T-cell (primary cell): ENCODE measurements at regions not wholly inside any gene's neighbourhood (a gene's known extent, or its start where the extent isn't known, plus 50 kb on each side); places are given as distances from the start of the nearest gene placed in this dataset.

Experiments
- ATAC-seq, 4 experiments: fragments of 200-7000 bp in 3 of 4; fragments of 150-1000 bp in 1 of 4; cut with Tn5 transposase; replicated peaks in 1 of 4; 1 replicate in 3 of 4; 2 replicates in 1 of 4; pipeline ENCODE4 v1.10.0; 2021; ENCODE audit warnings: moderate library complexity in 3 of 4, mild to moderate bottlenecking in 2 of 4, moderate number of reproducible peaks in 1 of 4
- CTCF ChIA-PET, 2 donors: fragments of 300-600 bp; sonication (Branson Sonifier 250); formaldehyde crosslinking; loops; one replicate each; lab custom pipeline; 2022; ENCODE audit warnings: antibody characterized with exemption in 2 of 2; lab: Charles Lee
- POLR2A ChIA-PET, 2 donors: fragments of 300-600 bp; sonication (Branson Sonifier 250); formaldehyde crosslinking; loops; one replicate each; lab custom pipeline; 2022; ENCODE audit warnings: antibody characterized with exemption in 2 of 2; lab: Charles Lee
- DNase-seq, 35 experiments: peaks; one replicate each; pipeline versions ENCODE4 v3.0.0 to v3.0.0-alpha.2; 2013 to 2023
- H3K27ac ChIP-seq: one replicate; pipeline ENCODE4 v1.5.1; 2013; ENCODE audit warnings: low read length
- H3K27me3 ChIP-seq, 2 experiments: replicated peaks in 1 of 2; 1 replicate in 1 of 2; 2 replicates in 1 of 2; pipeline versions ENCODE4 v1.6.1 to v1.7.0; 2013; ENCODE audit warnings: low read length in 1 of 2, mixed read lengths in 1 of 2; ENCODE audit not compliant: control insufficient read depth in 2 of 2, insufficient read depth in 2 of 2; ENCODE audit errors: extremely low read depth in 1 of 2
- H3K36me3 ChIP-seq, 2 donors: 1 replicate in 1 of 2; 2 replicates in 1 of 2; pipeline versions ENCODE4 v1.6.1 to v1.7.0; 2013; ENCODE audit warnings: low read length in 1 of 2; ENCODE audit not compliant: control insufficient read depth in 2 of 2, insufficient read depth in 1 of 2; ENCODE audit errors: extremely low read depth in 1 of 2
- H3K4me1 ChIP-seq, 2 experiments: 1 replicate in 1 of 2; 2 replicates in 1 of 2; pipeline versions ENCODE4 v1.6.1 to v1.7.0; 2013; ENCODE audit warnings: low read length in 2 of 2, mixed read lengths in 1 of 2; ENCODE audit not compliant: insufficient read depth in 2 of 2, control insufficient read depth in 1 of 2; ENCODE audit errors: extremely low read depth in 1 of 2
- H3K4me3 ChIP-seq, 2 donors: 1 replicate in 1 of 2; 2 replicates in 1 of 2; pipeline versions ENCODE4 v1.5.1 to v1.7.0; 2013; ENCODE audit warnings: mild to moderate bottlenecking in 2 of 2, low read length in 1 of 2, moderate library complexity in 1 of 2; ENCODE audit not compliant: control insufficient read depth in 1 of 2; ENCODE audit errors: extremely low read depth in 1 of 2
- H3K9me3 ChIP-seq: 2 replicates; pipeline ENCODE4 v1.7.0; 2013
- H3K27ac Mint-ChIP-seq, 2 donors: one replicate each; pipeline ENCODE4 v1.8.0; 2020 to 2021; ENCODE audit warnings: mild to moderate bottlenecking in 2 of 2, mixed read lengths in 2 of 2
- H3K27me3 Mint-ChIP-seq, 2 donors: one replicate each; pipeline ENCODE4 v1.8.0; 2021 to 2022; ENCODE audit warnings: mixed read lengths in 2 of 2
- H3K36me3 Mint-ChIP-seq: one replicate; pipeline ENCODE4 v1.8.0; 2021; ENCODE audit warnings: mixed read lengths
- H3K4me1 Mint-ChIP-seq, 3 donors: one replicate each; pipeline ENCODE4 v1.8.0; 2020 to 2022; ENCODE audit warnings: mixed read lengths in 3 of 3, mild to moderate bottlenecking in 1 of 3
- H3K4me3 Mint-ChIP-seq, 3 donors: one replicate each; pipeline ENCODE4 v1.8.0; 2020 to 2022; ENCODE audit warnings: mild to moderate bottlenecking in 3 of 3, mixed read lengths in 3 of 3, moderate library complexity in 3 of 3
- H3K9me3 Mint-ChIP-seq, 3 donors: one replicate each; pipeline ENCODE4 v1.8.0; 2020 to 2022; ENCODE audit warnings: mixed read lengths in 3 of 3
- WGBS: methylation state at CpG from one replicate; pipeline ENCODE4 v1.1.5; 2013; ENCODE audit warnings: missing lambda C conversion rate; ENCODE audit not compliant: insufficient coverage; 5-methylcytosine and 5-hydroxymethylcytosine counted together

GRCh38 chr6:14575961-14576360, 458.4 kb downstream of the CD83 start:
- peaks cover 0 to 1% of the 10 kb centered on the region in 2 experiments for H3K27me3 ChIP-seq
- POLR2A ChIA-PET: no interaction called here
- DNase-seq (no peak), ATAC-seq (no peak)
- no CpG with 5 or more reads among the region's 1 CpG for WGBS
- H3K4me1 ChIP-seq: no peaks in the 10 kb centered on the region
- no peaks in the 10 kb centered on the region for H3K36me3 ChIP-seq
- H3K4me3 ChIP-seq: no peak overlapping the region
- Mint-ChIP-seq H3K4me1 (peaks cover 0 to 11% (median 3%) of the 10 kb centered on the region in 3 donors), H3K9me3 (no peaks in the 10 kb centered on the region), H3K4me3 (no peak overlapping the region), H3K36me3 (no peaks in the 10 kb centered on the region), H3K27me3 (no peaks in the 10 kb centered on the region), H3K27ac (no peak overlapping the region)
- H3K9me3 ChIP-seq: no peaks in the 10 kb centered on the region
- CTCF ChIA-PET: no interaction called here
- no peak overlapping the region for H3K27ac ChIP-seq

GRCh38 chr6:14578994-14579393, 461.4 kb downstream of the CD83 start:
- Histone ChIP-seq H3K4me3 (no peak overlapping the region), H3K27ac (no peak overlapping the region), H3K36me3 (no peaks in the 10 kb centered on the region), H3K9me3 (no peaks in the 10 kb centered on the region), H3K27me3 (no peaks in the 10 kb centered on the region), H3K4me1 (no peaks in the 10 kb centered on the region)
- Mint-ChIP-seq H3K36me3 (no peaks in the 10 kb centered on the region), H3K27me3 (no peaks in the 10 kb centered on the region), H3K4me3 (no peak overlapping the region), H3K9me3 (no peaks in the 10 kb centered on the region), H3K27ac (no peak overlapping the region), H3K4me1 (peaks cover 0 to 9% (median 3%) of the 10 kb centered on the region in 3 donors)
- POLR2A ChIA-PET: no interaction called here
- DNase-seq (no peak), ATAC-seq (no peak)
- CTCF ChIA-PET: no interaction called here
- no CpG with 5 or more reads among the region's 3 CpGs for WGBS

GRCh38 chr6:14582749-14583148, 465.2 kb downstream of the CD83 start:
- no CpG with 5 or more reads among the region's 1 CpG for WGBS
- no peak overlapping the region for H3K27ac ChIP-seq
- no peak for DNase-seq
- no peak overlapping the region for H3K4me3 Mint-ChIP-seq
- no peak overlapping the region for H3K27ac Mint-ChIP-seq
- POLR2A ChIA-PET: no interaction called here
- H3K9me3 Mint-ChIP-seq: no peaks in the 10 kb centered on the region
- H3K9me3 ChIP-seq: no peaks in the 10 kb centered on the region
- H3K4me1 Mint-ChIP-seq: no peaks in the 10 kb centered on the region
- ATAC-seq: no peak
- CTCF ChIA-PET: no interaction called here
- H3K36me3 ChIP-seq: no peaks in the 10 kb centered on the region
- H3K27me3 Mint-ChIP-seq: no peaks in the 10 kb centered on the region
- no peaks in the 10 kb centered on the region for H3K27me3 ChIP-seq
- H3K4me1 ChIP-seq: no peaks in the 10 kb centered on the region
- H3K36me3 Mint-ChIP-seq: no peaks in the 10 kb centered on the region
- H3K4me3 ChIP-seq: no peak overlapping the region

GRCh38 chr6:14583826-14584225, 466.3 kb downstream of the CD83 start:
- no peaks in the 10 kb centered on the region for H3K4me1 ChIP-seq
- H3K9me3 ChIP-seq: no peaks in the 10 kb centered on the region
- no peaks in the 10 kb centered on the region for H3K9me3 Mint-ChIP-seq
- ATAC-seq (no peak), DNase-seq (no peak)
- ChIA-PET POLR2A (no interaction called here), CTCF (no interaction called here)
- H3K27ac Mint-ChIP-seq: no peak overlapping the region
- H3K36me3 Mint-ChIP-seq: no peaks in the 10 kb centered on the region
- H3K4me3 Mint-ChIP-seq: no peak overlapping the region
- H3K4me1 Mint-ChIP-seq: no peaks in the 10 kb centered on the region
- H3K27me3 Mint-ChIP-seq: no peaks in the 10 kb centered on the region
- no peaks in the 10 kb centered on the region for H3K36me3 ChIP-seq
- no peak overlapping the region for H3K4me3 ChIP-seq
- H3K27ac ChIP-seq: no peak overlapping the region
- H3K27me3 ChIP-seq: no peaks in the 10 kb centered on the region
- WGBS: 72% methylated on average over 6 of the region's 9 CpGs

- Mint-ChIP-seq H3K4me3 (no peak overlapping the region), H3K4me1 (no peaks in the 10 kb centered on the region), H3K27me3 (no peaks in the 10 kb centered on the region), H3K27ac (no peak overlapping the region), H3K36me3 (no peaks in the 10 kb centered on the region), H3K9me3 (no peaks in the 10 kb centered on the region)
- WGBS: 100% methylated on average over 1 of the region's 5 CpGs
- DNase-seq: no peak
- Histone ChIP-seq H3K36me3 (no peaks in the 10 kb centered on the region), H3K4me3 (no peak overlapping the region), H3K4me1 (no peaks in the 10 kb centered on the region), H3K27me3 (no peaks in the 10 kb centered on the region), H3K9me3 (no peaks in the 10 kb centered on the region), H3K27ac (no peak overlapping the region)
- CTCF ChIA-PET: no interaction called here
- POLR2A ChIA-PET: no interaction called here
- ATAC-seq: no peak
These were observed 466.9 kb downstream of the CD83 start for GRCh38 chr6:14584450-14584849.

GRCh38 chr6:14585689-14586088, 468.1 kb downstream of the CD83 start:
- Histone ChIP-seq H3K27me3 (no peaks in the 10 kb centered on the region), H3K36me3 (no peaks in the 10 kb centered on the region), H3K9me3 (no peaks in the 10 kb centered on the region), H3K27ac (no peak overlapping the region), H3K4me1 (no peaks in the 10 kb centered on the region), H3K4me3 (no peak overlapping the region)
- H3K4me1 Mint-ChIP-seq: no peaks in the 10 kb centered on the region
- no peak overlapping the region for H3K27ac Mint-ChIP-seq
- ChIA-PET CTCF (no interaction called here), POLR2A (no interaction called here)
- H3K4me3 Mint-ChIP-seq: no peak overlapping the region
- H3K36me3 Mint-ChIP-seq: no peaks in the 10 kb centered on the region
- DNase-seq (no peak), ATAC-seq (no peak)
- no peaks in the 10 kb centered on the region for H3K9me3 Mint-ChIP-seq
- no peaks in the 10 kb centered on the region for H3K27me3 Mint-ChIP-seq
- WGBS: no CpG with 5 or more reads among the region's 1 CpG

- H3K9me3 ChIP-seq: no peaks in the 10 kb centered on the region
- Mint-ChIP-seq H3K27me3 (no peaks in the 10 kb centered on the region), H3K9me3 (no peaks in the 10 kb centered on the region), H3K4me1 (no peaks in the 10 kb centered on the region), H3K4me3 (no peak overlapping the region), H3K27ac (no peak overlapping the region), H3K36me3 (no peaks in the 10 kb centered on the region)
- ATAC-seq: no peak
- DNase-seq: no peak
- WGBS: 65% methylated on average over 5 of the region's 6 CpGs
- H3K4me1 ChIP-seq: no peaks in the 10 kb centered on the region
- POLR2A ChIA-PET: no interaction called here
- no peaks in the 10 kb centered on the region for H3K36me3 ChIP-seq
- CTCF ChIA-PET: no interaction called here
- no peak overlapping the region for H3K4me3 ChIP-seq
- H3K27ac ChIP-seq: no peak overlapping the region
- H3K27me3 ChIP-seq: no peaks in the 10 kb centered on the region
These were observed 471.6 kb downstream of the CD83 start for GRCh38 chr6:14589175-14589574.
